Colonic mucosa (tissue), 4 donors: ENCODE measurements at regions not wholly inside any gene's neighbourhood (a gene's known extent, or its start where the extent isn't known, plus 50 kb on each side); places are given as distances from the start of the nearest gene placed in this dataset.

Experiments
- DNase-seq: peaks from one replicate; pipeline ENCODE4 v3.0.0-alpha.2; 2020
- H3K27ac ChIP-seq: fragments of 200-600 bp; one replicate; pipeline ENCODE4 v1.8.0; 2021
- H3K27me3 ChIP-seq: fragments of 200-600 bp; one replicate; pipeline ENCODE4 v1.8.0; 2021
- H3K36me3 ChIP-seq: fragments of 200-600 bp; one replicate; pipeline ENCODE4 v1.8.0; 2021
- H3K4me1 ChIP-seq: fragments of 200-600 bp; one replicate; pipeline ENCODE4 v1.8.0; 2021; ENCODE audit warnings: mild to moderate bottlenecking
- H3K4me3 ChIP-seq: fragments of 200-600 bp; one replicate; pipeline ENCODE4 v1.8.0; 2021
- H3K9ac ChIP-seq, 2 donors: one replicate each; pipeline ENCODE4 v1.7.0; 2013; ENCODE audit warnings: control low read depth in 2 of 2, low read depth in 2 of 2, low read length in 2 of 2
- H3K9me3 ChIP-seq: fragments of 200-600 bp; one replicate; pipeline ENCODE4 v1.8.0; 2021
- CTCF ChIP-seq: fragments of 200-600 bp; IDR thresholded peaks from one replicate; pipeline ENCODE4 v1.8.0; 2022; ENCODE audit warnings: antibody characterized with exemption, mild to moderate bottlenecking
- intact Hi-C: fragments of 100-400 bp; cut with DNase I; formaldehyde crosslinking; loops from one replicate; pipeline ENCODE4 v1.14.1; 2022
- donor health status: healthy.
- donor health status: DM: no; HTN: no; CAD: no.
- donor health status: DM: no; HTN: no; CAD: no.

GRCh38 chr7:31413766-31414165, 73.2 kb upstream of the NEUROD6 start:
- intact Hi-C loops: no loop called here
- TF ChIP-seq CTCF: no peak
- Histone ChIP-seq H3K27me3 (no peaks in the 10 kb centered on the region), H3K36me3 (no peaks in the 10 kb centered on the region), H3K27ac (no peak overlapping the region), H3K4me1 (no peaks in the 10 kb centered on the region), H3K9me3 (no peaks in the 10 kb centered on the region), H3K9ac (no peak overlapping the region), H3K4me3 (no peak overlapping the region)
- no peak for DNase-seq

- no peak for DNase-seq
- H3K36me3 ChIP-seq: no peaks in the 10 kb centered on the region
- no peaks in the 10 kb centered on the region for H3K4me1 ChIP-seq
- no peak overlapping the region for H3K9ac ChIP-seq
- no peaks in the 10 kb centered on the region for H3K27me3 ChIP-seq
- no peaks in the 10 kb centered on the region for H3K9me3 ChIP-seq
- H3K4me3 ChIP-seq: no peak overlapping the region
- intact Hi-C loops: no loop called here
- no peak for TF ChIP-seq CTCF
- H3K27ac ChIP-seq: no peak overlapping the region
These were observed 75.9 kb upstream of the NEUROD6 start for GRCh38 chr7:31416381-31416870.

GRCh38 chr7:31418928-31419327, 78.4 kb upstream of the NEUROD6 start:
- no peaks in the 10 kb centered on the region for H3K4me1 ChIP-seq
- intact Hi-C loops: no loop called here

GRCh38 chr7:31419505-31420055, 79.1 kb upstream of the NEUROD6 start:
- no peaks in the 10 kb centered on the region for H3K4me1 ChIP-seq

More at GRCh38 chr7:31418928-31419327, 78.4 kb upstream of the NEUROD6 start:
- Histone ChIP-seq H3K4me3 (no peak overlapping the region), H3K36me3 (no peaks in the 10 kb centered on the region), H3K9me3 (no peaks in the 10 kb centered on the region), H3K9ac (no peak overlapping the region), H3K27me3 (no peaks in the 10 kb centered on the region), H3K27ac (no peak overlapping the region)
- no peak for DNase-seq
- TF ChIP-seq CTCF: no peak

GRCh38 chr7:31420948-31421347, 80.4 kb upstream of the NEUROD6 start:
- Histone ChIP-seq H3K9me3 (no peaks in the 10 kb centered on the region), H3K27me3 (no peaks in the 10 kb centered on the region), H3K9ac (no peak overlapping the region), H3K4me3 (no peak overlapping the region), H3K27ac (no peak overlapping the region), H3K4me1 (no peaks in the 10 kb centered on the region), H3K36me3 (no peaks in the 10 kb centered on the region)
- TF ChIP-seq CTCF: no peak
- intact Hi-C loops: no loop called here
- DNase-seq: no peak

More at GRCh38 chr7:31419505-31420055, 79.1 kb upstream of the NEUROD6 start:
- Histone ChIP-seq H3K36me3 (no peaks in the 10 kb centered on the region), H3K9me3 (no peaks in the 10 kb centered on the region), H3K27ac (no peak overlapping the region), H3K9ac (no peak overlapping the region), H3K27me3 (no peaks in the 10 kb centered on the region), H3K4me3 (no peak overlapping the region)
- DNase-seq: no peak
- no peak for TF ChIP-seq CTCF
- intact Hi-C loops: no loop called here
